ENCODE measurements at regions not wholly inside any gene's neighbourhood (a gene's known extent, or its start where the extent isn't known, plus 50 kb on each side); places are given as distances from the start of the nearest gene placed in this dataset.

DNA sequence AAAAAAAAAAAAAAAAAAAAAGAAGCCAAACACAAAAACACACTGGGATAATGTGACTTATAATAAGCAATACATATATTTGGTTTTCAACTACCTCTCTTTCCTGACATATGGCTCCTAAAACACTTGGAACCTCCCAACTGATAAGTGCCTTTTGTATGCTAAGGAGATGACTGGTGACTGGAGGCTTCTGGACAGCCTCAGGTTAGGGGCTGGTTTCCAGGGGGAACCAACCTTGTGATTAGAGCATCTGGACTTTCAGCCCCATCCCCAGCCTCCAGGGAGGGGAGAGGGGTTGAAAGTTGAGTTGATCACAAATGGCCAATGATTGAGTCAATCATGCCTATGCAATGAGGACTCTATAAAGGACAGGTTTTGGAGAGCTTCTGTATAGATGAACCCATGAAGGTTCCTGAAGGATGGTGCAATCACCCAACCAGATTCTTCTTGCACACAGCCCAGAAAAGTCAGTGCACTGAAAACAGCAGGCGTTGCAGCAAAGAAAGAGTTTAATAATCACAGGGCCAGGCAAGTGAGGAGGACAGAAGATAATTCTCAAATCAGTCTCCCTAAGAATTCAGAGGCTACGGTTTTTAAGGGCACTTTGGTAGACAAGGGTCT, 276.7 kb downstream of the AUH start (continued):
- TF ChIP-seq, protein P1, sequence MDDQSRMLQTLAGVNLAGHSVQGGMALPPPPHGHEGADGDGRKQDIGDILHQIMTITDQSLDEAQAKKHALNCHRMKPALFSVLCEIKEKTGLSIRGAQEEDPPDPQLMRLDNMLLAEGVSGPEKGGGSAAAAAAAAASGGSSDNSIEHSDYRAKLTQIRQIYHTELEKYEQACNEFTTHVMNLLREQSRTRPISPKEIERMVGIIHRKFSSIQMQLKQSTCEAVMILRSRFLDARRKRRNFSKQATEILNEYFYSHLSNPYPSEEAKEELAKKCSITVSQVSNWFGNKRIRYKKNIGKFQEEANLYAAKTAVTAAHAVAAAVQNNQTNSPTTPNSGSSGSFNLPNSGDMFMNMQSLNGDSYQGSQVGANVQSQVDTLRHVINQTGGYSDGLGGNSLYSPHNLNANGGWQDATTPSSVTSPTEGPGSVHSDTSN (IDR thresholded peaks at IDR 0.05): no peak
- TF ChIP-seq RXRA (IDR thresholded peaks at IDR 0.05; ENCODE audit: borderline replicate concordance, low read depth) (no peak), ELF1 (IDR thresholded peaks at IDR 0.05) (no peak)
- TF ChIP-seq, protein P2, sequence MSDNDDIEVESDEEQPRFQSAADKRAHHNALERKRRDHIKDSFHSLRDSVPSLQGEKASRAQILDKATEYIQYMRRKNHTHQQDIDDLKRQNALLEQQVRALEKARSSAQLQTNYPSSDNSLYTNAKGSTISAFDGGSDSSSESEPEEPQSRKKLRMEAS (IDR thresholded peaks at IDR 0.05; ENCODE audit: low read depth): no peak

- Histone ChIP-seq H4K20me1 (ENCODE audit: insufficient read depth) (no peaks in the 10 kb centered on the region), H3K27me3 (ENCODE audit: insufficient read depth) (no peaks in the 10 kb centered on the region), H2AFZ (ENCODE audit: low read depth) (no peak overlapping the region), H3K9me3 (no peaks in the 10 kb centered on the region), H3K4me2 (no peak overlapping the region), H3K27ac (ENCODE audit: low read depth in 2 of 2, low read length in 1 of 2) (no peak overlapping the region), H3K9ac (no peak overlapping the region), H3K9me2 (no peaks in the 10 kb centered on the region), H3F3A (replicated peaks; ENCODE audit: insufficient read depth) (no peaks in the 10 kb centered on the region), H3K4me3 (ENCODE audit: low read depth in 2 of 2, low read length in 1 of 2) (no peak overlapping the region), H3K4me1 (ENCODE audit: control insufficient read depth in 1 of 2, insufficient read depth in 2 of 2, low read depth in 1 of 2, low read length in 1 of 2) (no peaks in the 10 kb centered on the region; a peak in 1 of 4 replicates), H3K79me2 (ENCODE audit: insufficient read depth) (no peaks in the 10 kb centered on the region), H3K36me3 (replicated peaks in 1 of 2; ENCODE audit: control insufficient read depth in 1 of 2, insufficient read depth in 2 of 2, low read length in 1 of 2) (no peaks in the 10 kb centered on the region)
- CTCF ChIA-PET: no interaction called here
- DNase-seq: no peak
- 60% methylated on average over 2 of the region's 2 CpGs for WGBS (ENCODE audit: low lambda C conversion rate)
- POLR2A ChIA-PET: no interaction called here
- TF ChIP-seq TEAD4 (IDR thresholded peaks at IDR 0.05; ENCODE audit: borderline replicate concordance, insufficient read depth): no peak
- TF ChIP-seq TAF1 (IDR thresholded peaks at IDR 0.05; ENCODE audit: borderline replicate concordance, low read depth, low read length): no peak
- TF ChIP-seq, protein P2 (IDR thresholded peaks at IDR 0.05; ENCODE audit: low read depth): no peak
- no peak for TF ChIP-seq RCOR1 (IDR thresholded peaks at IDR 0.05; ENCODE audit: low read length)
- no peak for TF ChIP-seq CHD2 (IDR thresholded peaks at IDR 0.05; ENCODE audit: low read length, partially characterized antibody)
These were observed 276.0 kb downstream of the AUH start for GRCh38 chr9:91085517-91086291.

DNA sequence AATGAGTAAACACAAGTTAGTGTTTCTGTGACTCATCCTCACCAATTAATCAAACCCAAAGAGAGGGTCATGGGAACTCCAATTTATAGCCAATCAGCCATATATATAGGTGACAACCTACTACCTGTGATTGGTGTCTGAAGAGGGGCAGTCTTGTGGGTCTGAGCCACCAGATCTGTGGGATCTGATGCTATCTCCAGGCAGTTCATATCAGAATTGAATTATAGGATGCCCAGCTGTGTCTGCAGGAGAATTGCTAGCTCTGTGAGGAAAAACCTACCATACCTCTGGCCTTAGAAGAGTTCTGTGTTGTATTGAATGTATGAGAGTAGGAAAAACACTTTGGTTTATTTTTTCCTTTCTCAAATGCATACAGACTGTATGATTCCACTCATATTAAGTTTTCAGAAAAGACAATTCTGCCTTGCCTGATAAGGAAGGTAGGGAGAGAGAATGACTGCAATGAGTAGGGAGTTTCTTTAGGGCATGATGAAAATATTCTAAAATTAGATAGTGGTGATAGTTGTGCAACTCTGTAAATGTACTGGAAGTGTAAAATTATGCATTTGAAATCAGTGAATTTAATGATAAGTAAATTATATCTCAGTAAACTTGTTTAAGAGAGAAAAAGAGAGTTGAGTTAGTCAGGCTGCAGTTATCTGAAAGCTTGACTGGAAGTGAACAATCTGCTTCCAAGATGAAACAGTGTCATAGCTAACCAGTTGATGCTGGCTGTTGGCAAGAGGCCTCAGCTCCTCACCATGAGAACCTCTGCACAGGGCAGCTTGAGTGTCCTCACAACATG, 274.9 kb downstream of the AUH start:
- H3K27ac ChIP-seq (ENCODE audit: low read depth in 2 of 2, low read length in 1 of 2): no peak overlapping the region
- no peak overlapping the region for H3K9ac ChIP-seq
- no peaks in the 10 kb centered on the region; a peak in 1 of 4 replicates for H3K4me1 ChIP-seq (ENCODE audit: control insufficient read depth in 1 of 2, insufficient read depth in 2 of 2, low read depth in 1 of 2, low read length in 1 of 2)
- no peak overlapping the region for H2AFZ ChIP-seq (ENCODE audit: low read depth)
- no peaks in the 10 kb centered on the region for H3K27me3 ChIP-seq (ENCODE audit: insufficient read depth)
- ChIA-PET POLR2A (no interaction called here), CTCF (no interaction called here)
- no peaks in the 10 kb centered on the region for H3F3A ChIP-seq (replicated peaks; ENCODE audit: insufficient read depth)
- DNase-seq: no peak
- H3K9me2 ChIP-seq: no peaks in the 10 kb centered on the region
- no peak overlapping the region for H3K4me3 ChIP-seq (ENCODE audit: low read depth in 2 of 2, low read length in 1 of 2)
- H3K9me3 ChIP-seq: no peaks in the 10 kb centered on the region
- no peaks in the 10 kb centered on the region for H4K20me1 ChIP-seq (ENCODE audit: insufficient read depth)
- TF ChIP-seq TAF1 (IDR thresholded peaks at IDR 0.05; ENCODE audit: borderline replicate concordance, low read depth, low read length) (no peak), FOXM1 (IDR thresholded peaks at IDR 0.05; ENCODE audit: low read depth) (no peak)
- no peaks in the 10 kb centered on the region for H3K36me3 ChIP-seq (replicated peaks in 1 of 2; ENCODE audit: control insufficient read depth in 1 of 2, insufficient read depth in 2 of 2, low read length in 1 of 2)
- H3K79me2 ChIP-seq (ENCODE audit: insufficient read depth): no peaks in the 10 kb centered on the region
- no peak overlapping the region for H3K4me2 ChIP-seq
